OCI-LY3 (cell line): ENCODE measurements at regions not wholly inside any gene's neighbourhood (a gene's known extent, or its start where the extent isn't known, plus 50 kb on each side); places are given as distances from the start of the nearest gene placed in this dataset.

Experiments used
- H2AFZ ChIP-seq: fragments of 200-600, 300-600 bp; shearing (Covaris generic); 2 replicates; pipeline ENCODE4 v1.6.0; 2014; ENCODE audit warnings: antibody characterized with exemption, low read depth, low read length
- H3K27ac ChIP-seq: fragments of 200-600, 300-600 bp; sonication (generic); 2 replicates; pipeline ENCODE4 v1.5.1; 2014; ENCODE audit warnings: mild to moderate bottlenecking, low read length, moderate library complexity, mixed read lengths
- H3K27me3 ChIP-seq: fragments of 200-600, 300-600 bp; sonication (generic); 2 replicates; pipeline ENCODE4 v1.6.1; 2014; ENCODE audit warnings: low read depth, low read length, mixed read lengths
- H3K36me3 ChIP-seq: fragments of 200-600, 300-600 bp; sonication (generic); replicated peaks from 2 replicates; pipeline ENCODE3; 2014; ENCODE audit warnings: low read depth, low read length, mixed read lengths
- H3K4me1 ChIP-seq: fragments of 300-600, 200-600 bp; sonication (generic); 2 replicates; pipeline ENCODE4 v1.6.1; 2014; ENCODE audit warnings: low read length, mixed read lengths
- H3K4me2 ChIP-seq: fragments of 200-600, 300-600 bp; sonication (generic); 2 replicates; pipeline ENCODE4 v1.6.1; 2014; ENCODE audit warnings: low read length, mixed read lengths
- H3K4me3 ChIP-seq: fragments of 300-600, 200-600 bp; sonication (generic); 2 replicates; pipeline ENCODE4 v1.5.1; 2014; ENCODE audit warnings: antibody characterized with exemption, mild to moderate bottlenecking, low read length, moderate library complexity
- H3K79me2 ChIP-seq: fragments of 300-600, 200-600 bp; shearing (Covaris generic); 2 replicates; pipeline ENCODE4 v1.6.1; 2014; ENCODE audit warnings: mild to moderate bottlenecking, low read length, mixed read lengths
- H3K9ac ChIP-seq: fragments of 300-600, 200-600 bp; shearing (Covaris generic); 2 replicates; pipeline ENCODE4 v1.6.0; 2014; ENCODE audit warnings: mild to moderate bottlenecking, low read length, moderate library complexity
- H3K9me3 ChIP-seq: fragments of 200-600, 300-600 bp; shearing (Covaris generic); 2 replicates; pipeline ENCODE4 v1.6.1; 2014; ENCODE audit warnings: low read length, mixed read lengths; ENCODE audit not compliant: insufficient read depth
- H4K20me1 ChIP-seq: fragments of 200-600, 300-600 bp; sonication (generic); 2 replicates; pipeline ENCODE4 v1.6.1; 2016; ENCODE audit warnings: low read length, mixed read lengths; ENCODE audit not compliant: insufficient read depth
- EZH2phosphoT487 ChIP-seq: fragments of 200-600 bp; shearing (Covaris generic); IDR thresholded peaks from 2 replicates; pipeline ENCODE4 v1.6.1; 2018; ENCODE audit warnings: antibody characterized with exemption, mixed run types, low read depth
- TF ChIP-seq, protein P1 (sequence below): fragments of 200-600, 300-600 bp; sonication (generic); IDR thresholded peaks from 2 replicates; pipeline ENCODE4 v1.5.1; 2014; ENCODE audit warnings: antibody characterized with exemption, low read length, low read depth

DNA sequence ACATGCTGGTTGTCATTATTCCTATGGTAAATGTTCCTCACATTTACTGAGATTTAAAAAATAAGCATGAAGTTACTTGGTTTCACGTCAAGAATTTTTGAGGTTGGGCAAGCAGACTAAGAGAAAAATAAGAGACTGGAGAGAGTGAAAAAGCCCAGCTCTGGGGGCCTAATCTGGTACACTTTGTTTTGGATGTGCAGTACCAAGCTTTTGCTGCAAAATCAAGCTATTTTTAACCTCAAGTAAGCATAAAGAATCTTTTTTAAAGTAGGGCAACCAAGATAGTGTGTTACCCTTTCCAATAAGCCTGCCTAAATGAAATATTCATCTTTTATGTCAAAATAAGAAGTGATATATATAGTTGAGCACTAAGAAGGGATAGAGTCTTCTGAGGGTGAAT lies 79.4 kb upstream of the ARHGAP20 start:
- no peak overlapping the region for H3K27ac ChIP-seq
- no peaks in the 10 kb centered on the region for H3K27me3 ChIP-seq
- TF ChIP-seq EZH2phosphoT487: no peak
- TF ChIP-seq, protein P1, sequence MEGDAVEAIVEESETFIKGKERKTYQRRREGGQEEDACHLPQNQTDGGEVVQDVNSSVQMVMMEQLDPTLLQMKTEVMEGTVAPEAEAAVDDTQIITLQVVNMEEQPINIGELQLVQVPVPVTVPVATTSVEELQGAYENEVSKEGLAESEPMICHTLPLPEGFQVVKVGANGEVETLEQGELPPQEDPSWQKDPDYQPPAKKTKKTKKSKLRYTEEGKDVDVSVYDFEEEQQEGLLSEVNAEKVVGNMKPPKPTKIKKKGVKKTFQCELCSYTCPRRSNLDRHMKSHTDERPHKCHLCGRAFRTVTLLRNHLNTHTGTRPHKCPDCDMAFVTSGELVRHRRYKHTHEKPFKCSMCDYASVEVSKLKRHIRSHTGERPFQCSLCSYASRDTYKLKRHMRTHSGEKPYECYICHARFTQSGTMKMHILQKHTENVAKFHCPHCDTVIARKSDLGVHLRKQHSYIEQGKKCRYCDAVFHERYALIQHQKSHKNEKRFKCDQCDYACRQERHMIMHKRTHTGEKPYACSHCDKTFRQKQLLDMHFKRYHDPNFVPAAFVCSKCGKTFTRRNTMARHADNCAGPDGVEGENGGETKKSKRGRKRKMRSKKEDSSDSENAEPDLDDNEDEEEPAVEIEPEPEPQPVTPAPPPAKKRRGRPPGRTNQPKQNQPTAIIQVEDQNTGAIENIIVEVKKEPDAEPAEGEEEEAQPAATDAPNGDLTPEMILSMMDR: no peak
- H3K36me3 ChIP-seq: no peaks in the 10 kb centered on the region
- no peak overlapping the region for H3K9ac ChIP-seq
- no peak overlapping the region for H2AFZ ChIP-seq
- no peak overlapping the region for H3K4me3 ChIP-seq
- H3K9me3 ChIP-seq: no peaks in the 10 kb centered on the region
- H3K79me2 ChIP-seq: no peaks in the 10 kb centered on the region
- H3K4me2 ChIP-seq: no peak overlapping the region
- no peaks in the 10 kb centered on the region for H3K4me1 ChIP-seq
- no peaks in the 10 kb centered on the region for H4K20me1 ChIP-seq

DNA sequence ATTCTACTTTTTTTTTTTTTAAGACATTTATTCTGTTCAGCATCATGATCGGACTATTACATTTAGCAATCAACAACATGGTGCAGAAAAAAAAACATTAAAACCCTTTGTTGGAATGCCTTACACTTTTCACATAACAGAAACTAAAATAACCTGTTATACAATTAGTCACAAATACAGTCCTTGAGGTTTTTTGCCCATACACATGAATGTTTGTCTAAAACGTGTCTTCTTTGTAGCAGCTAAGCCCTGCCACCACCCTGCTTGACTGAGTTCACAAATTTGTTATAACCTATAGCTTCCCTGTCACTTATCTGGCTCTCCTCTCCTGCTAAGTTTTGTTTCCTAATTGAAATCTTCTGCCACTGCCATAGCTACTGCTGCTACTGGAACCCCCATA lies 75.4 kb upstream of the ARHGAP20 start:
- no peaks in the 10 kb centered on the region for H3K4me1 ChIP-seq
- TF ChIP-seq, protein P1: no peak
- no peak for TF ChIP-seq EZH2phosphoT487
- no peaks in the 10 kb centered on the region for H3K36me3 ChIP-seq
- H3K9ac ChIP-seq: no peak overlapping the region
- H2AFZ ChIP-seq: no peak overlapping the region
- H3K79me2 ChIP-seq: no peaks in the 10 kb centered on the region
- H3K27me3 ChIP-seq: no peaks in the 10 kb centered on the region
- H3K4me2 ChIP-seq: no peak overlapping the region
- H3K9me3 ChIP-seq: no peaks in the 10 kb centered on the region
- no peak overlapping the region for H3K4me3 ChIP-seq
- H3K27ac ChIP-seq: no peak overlapping the region
- H4K20me1 ChIP-seq: no peaks in the 10 kb centered on the region

DNA sequence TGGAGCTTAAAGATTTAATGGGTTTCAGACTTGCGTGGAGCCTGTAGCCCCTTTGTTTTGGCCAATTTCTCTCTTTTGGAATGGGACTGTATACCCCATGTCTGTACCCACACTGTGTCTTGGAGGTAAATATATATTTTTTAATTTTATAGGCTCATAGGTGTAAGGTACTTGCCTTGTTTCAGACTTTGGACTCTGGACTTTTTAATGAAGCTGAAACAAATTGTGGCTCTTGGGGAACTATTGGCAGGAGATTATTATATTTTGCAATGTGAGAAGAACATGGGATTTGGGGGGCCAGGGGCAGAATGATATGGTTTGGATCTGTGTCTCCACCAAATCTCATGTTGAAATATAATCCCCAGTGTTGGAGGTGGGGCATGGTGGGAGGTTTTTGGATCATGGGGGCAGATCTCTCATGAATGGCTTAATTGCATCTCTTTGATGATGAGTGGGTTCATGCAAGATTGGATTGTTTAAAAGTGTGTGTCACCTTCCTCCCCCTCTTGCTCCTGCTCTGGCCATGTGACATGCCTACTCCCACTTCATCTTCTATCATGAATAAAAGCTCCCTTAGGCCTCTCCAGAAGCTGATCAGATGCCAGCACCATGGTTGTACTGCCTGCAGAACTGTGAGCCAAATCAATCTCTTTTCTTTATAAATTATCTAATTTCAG lies 74.1 kb upstream of the ARHGAP20 start:
- no peak overlapping the region for H3K9ac ChIP-seq
- TF ChIP-seq, protein P1: no peak
- TF ChIP-seq EZH2phosphoT487: no peak
- no peak overlapping the region for H3K4me2 ChIP-seq
- no peaks in the 10 kb centered on the region for H3K4me1 ChIP-seq
- no peaks in the 10 kb centered on the region for H4K20me1 ChIP-seq
- no peak overlapping the region for H2AFZ ChIP-seq
- no peak overlapping the region for H3K27ac ChIP-seq
- no peaks in the 10 kb centered on the region for H3K9me3 ChIP-seq
- no peaks in the 10 kb centered on the region for H3K27me3 ChIP-seq
- H3K36me3 ChIP-seq: no peaks in the 10 kb centered on the region
- H3K79me2 ChIP-seq: no peaks in the 10 kb centered on the region
- H3K4me3 ChIP-seq: no peak overlapping the region

DNA sequence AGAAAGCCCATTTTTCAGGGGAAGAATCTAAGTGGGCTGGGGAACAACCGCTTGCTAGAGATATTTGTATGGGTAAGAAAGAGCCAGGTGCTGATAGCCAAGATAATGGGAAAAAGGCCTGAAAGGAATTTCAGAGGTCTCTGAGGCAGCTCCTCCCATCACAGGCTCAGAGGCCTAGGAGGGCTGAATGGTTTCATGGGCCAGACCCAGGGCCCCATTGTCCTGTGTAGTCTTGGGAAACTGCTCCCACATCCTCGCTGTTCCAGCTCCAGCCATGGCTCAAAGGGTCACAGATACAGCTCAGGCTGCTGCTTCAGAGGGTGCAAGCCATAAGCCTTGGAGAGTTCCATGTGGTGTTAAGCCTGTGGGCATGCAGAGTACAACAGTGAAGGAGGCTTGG lies 73.2 kb upstream of the ARHGAP20 start:
- TF ChIP-seq, protein P1: no peak
- no peak for TF ChIP-seq EZH2phosphoT487
- Histone ChIP-seq H3K4me3 (no peak overlapping the region), H2AFZ (no peak overlapping the region)

More for the DNA sequence above, 73.2 kb upstream of the ARHGAP20 start:
- Histone ChIP-seq H3K4me1 (no peaks in the 10 kb centered on the region), H3K4me2 (no peak overlapping the region), H3K9ac (no peak overlapping the region), H3K27ac (no peak overlapping the region), H3K79me2 (no peaks in the 10 kb centered on the region), H3K9me3 (no peaks in the 10 kb centered on the region), H4K20me1 (no peaks in the 10 kb centered on the region), H3K27me3 (no peaks in the 10 kb centered on the region), H3K36me3 (no peaks in the 10 kb centered on the region)
